Fibroblast of lung (primary cell): ENCODE measurements at regions not wholly inside any gene's neighbourhood (a gene's known extent, or its start where the extent isn't known, plus 50 kb on each side); places are given as distances from the start of the nearest gene placed in this dataset.

ENCODE experiments used
- EZH2 ChIP-seq: IDR thresholded peaks from 2 replicates; pipeline ENCODE4 v1.5.1; 2012; ENCODE audit warnings: low read length, control low read depth, mild to moderate bottlenecking; ENCODE audit errors: missing control alignments
- TF ChIP-seq, protein P1 (sequence below), 2 donors: IDR thresholded peaks in 1 of 2; conservative IDR thresholded peaks in 1 of 2; 1 replicate in 1 of 2; 2 replicates in 1 of 2; pipeline ENCODE4 v1.5.1; 2011 to 2012; ENCODE audit warnings: low read length in 2 of 2, control low read depth in 1 of 2, inconsistent platforms in 1 of 2, low read depth in 1 of 2, mild to moderate bottlenecking in 1 of 2

DNA sequence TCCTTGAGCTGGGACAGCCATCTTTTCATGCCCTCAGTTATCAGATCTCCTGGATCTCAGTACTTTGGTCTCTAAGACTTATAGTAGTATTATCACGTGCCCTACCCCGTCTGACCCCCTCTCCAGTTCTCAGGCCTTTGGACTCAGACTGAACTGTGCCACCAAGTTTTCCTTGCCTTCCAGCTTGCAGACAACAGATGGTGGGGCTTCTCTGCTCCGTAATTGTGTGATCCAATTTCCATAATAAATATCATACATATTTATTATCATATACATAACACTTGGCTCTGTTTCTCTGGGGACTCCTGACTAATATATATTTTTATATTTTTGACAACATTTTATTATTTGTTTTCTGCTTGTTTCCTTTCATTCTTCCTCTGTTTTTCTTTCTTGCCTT, 458.8 kb upstream of the SEMA6D start:
- no peak for TF ChIP-seq EZH2
- TF ChIP-seq, protein P1, sequence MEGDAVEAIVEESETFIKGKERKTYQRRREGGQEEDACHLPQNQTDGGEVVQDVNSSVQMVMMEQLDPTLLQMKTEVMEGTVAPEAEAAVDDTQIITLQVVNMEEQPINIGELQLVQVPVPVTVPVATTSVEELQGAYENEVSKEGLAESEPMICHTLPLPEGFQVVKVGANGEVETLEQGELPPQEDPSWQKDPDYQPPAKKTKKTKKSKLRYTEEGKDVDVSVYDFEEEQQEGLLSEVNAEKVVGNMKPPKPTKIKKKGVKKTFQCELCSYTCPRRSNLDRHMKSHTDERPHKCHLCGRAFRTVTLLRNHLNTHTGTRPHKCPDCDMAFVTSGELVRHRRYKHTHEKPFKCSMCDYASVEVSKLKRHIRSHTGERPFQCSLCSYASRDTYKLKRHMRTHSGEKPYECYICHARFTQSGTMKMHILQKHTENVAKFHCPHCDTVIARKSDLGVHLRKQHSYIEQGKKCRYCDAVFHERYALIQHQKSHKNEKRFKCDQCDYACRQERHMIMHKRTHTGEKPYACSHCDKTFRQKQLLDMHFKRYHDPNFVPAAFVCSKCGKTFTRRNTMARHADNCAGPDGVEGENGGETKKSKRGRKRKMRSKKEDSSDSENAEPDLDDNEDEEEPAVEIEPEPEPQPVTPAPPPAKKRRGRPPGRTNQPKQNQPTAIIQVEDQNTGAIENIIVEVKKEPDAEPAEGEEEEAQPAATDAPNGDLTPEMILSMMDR (conservative IDR thresholded peaks at IDR 0.05 in 1 of 2, IDR thresholded peaks at IDR 0.05 in 1 of 2; ENCODE audit: low read depth in 1 of 2, low read length in 2 of 2) = no peak
